ENCODE measurements at regions not wholly inside any gene's neighbourhood (a gene's known extent, or its start where the extent isn't known, plus 50 kb on each side); places are given as distances from the start of the nearest gene placed in this dataset.
A peak's percentile ranks its signal among the peaks of the same experiment; 100 is the strongest.

GRCh38 chr4:13316354-13316753 lies 167.8 kb downstream of the RAB28 start:
- no peaks in the 10 kb centered on the region for H3K9me3 ChIP-seq (ENCODE audit: control insufficient read depth, low read depth, low read length)
- no peaks in the 10 kb centered on the region for H3K27me3 ChIP-seq (ENCODE audit: control insufficient read depth, insufficient read depth, low read length)
- no CpG with 5 or more reads among the region's 3 CpGs for WGBS (ENCODE audit: insufficient coverage, low lambda C conversion rate)
- no peaks in the 10 kb centered on the region for H3K36me3 ChIP-seq (ENCODE audit: control insufficient read depth, insufficient read depth, low read length)
- no peak overlapping the region for H3K27ac ChIP-seq (ENCODE audit: low read length)
- no peak overlapping the region for H3K4me3 ChIP-seq (ENCODE audit: low read length)
- H3K4me1 ChIP-seq (ENCODE audit: control insufficient read depth, insufficient read depth, low read length), result no peaks in the 10 kb centered on the region
- DNase-seq, result no peak

DNA sequence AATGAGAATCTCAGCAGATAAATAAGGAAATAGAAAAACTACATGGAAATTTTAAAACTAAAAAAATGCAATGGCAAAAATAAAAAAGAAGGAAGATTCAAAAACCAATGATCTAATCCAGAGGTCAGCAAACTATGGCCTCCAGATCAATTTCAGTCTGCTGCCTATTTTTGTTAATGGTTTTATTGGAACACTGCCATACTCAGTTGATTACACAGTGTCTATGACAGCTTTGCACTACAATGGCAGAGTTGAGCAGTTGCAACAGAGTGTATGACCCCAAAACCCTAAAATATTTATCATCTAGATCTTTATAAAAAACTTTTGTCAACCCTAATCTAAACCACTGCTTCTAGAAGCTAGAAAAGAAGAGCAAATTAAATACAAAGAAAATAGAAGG lies 170.3 kb downstream of the RAB28 start:
- Histone ChIP-seq H3K27me3 (ENCODE audit: control insufficient read depth, insufficient read depth, low read length) (no peaks in the 10 kb centered on the region), H3K36me3 (ENCODE audit: control insufficient read depth, insufficient read depth, low read length) (no peaks in the 10 kb centered on the region), H3K4me3 (ENCODE audit: low read length) (no peak overlapping the region), H3K4me1 (ENCODE audit: control insufficient read depth, insufficient read depth, low read length) (no peaks in the 10 kb centered on the region), H3K27ac (ENCODE audit: low read length) (no peak overlapping the region), H3K9me3 (ENCODE audit: control insufficient read depth, low read depth, low read length) (no peaks in the 10 kb centered on the region)
- DNase-seq, result no peak

- H3K9me3 ChIP-seq (ENCODE audit: control insufficient read depth, low read depth, low read length), result no peaks in the 10 kb centered on the region
- no peak for DNase-seq
Measured at GRCh38 chr4:13312264-13312663, 171.9 kb downstream of the RAB28 start.

DNA sequence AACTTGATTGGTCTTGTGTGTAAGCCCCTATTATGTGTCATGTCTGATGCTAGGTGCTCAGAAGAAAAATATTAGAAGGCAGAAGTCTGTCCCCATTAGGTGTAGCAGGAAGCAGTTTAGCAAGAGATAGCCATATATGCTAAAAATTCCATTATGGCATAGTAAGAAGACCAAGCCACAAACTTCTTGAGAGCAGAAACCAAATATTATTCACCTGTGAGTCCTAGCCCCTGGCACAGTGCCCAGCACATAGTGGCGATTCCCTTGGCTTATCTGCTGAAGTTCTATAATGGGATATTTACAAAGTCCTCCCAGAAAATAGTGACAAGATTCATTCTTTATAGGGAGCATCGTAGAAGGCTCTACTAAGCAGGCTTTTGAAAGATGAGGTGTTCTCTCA lies 174.4 kb downstream of the RAB28 start:
- no peak overlapping the region for H3K27ac ChIP-seq (ENCODE audit: low read length)
- DNase-seq, result no peak
- no CpG with 5 or more reads among the region's 2 CpGs for WGBS (ENCODE audit: insufficient coverage, low lambda C conversion rate)
- H3K36me3 ChIP-seq (ENCODE audit: control insufficient read depth, insufficient read depth, low read length), result no peaks in the 10 kb centered on the region
- no peaks in the 10 kb centered on the region for H3K27me3 ChIP-seq (ENCODE audit: control insufficient read depth, insufficient read depth, low read length)
- no peaks in the 10 kb centered on the region for H3K9me3 ChIP-seq (ENCODE audit: control insufficient read depth, low read depth, low read length)
- no peak overlapping the region for H3K4me3 ChIP-seq (ENCODE audit: low read length)
- no peaks in the 10 kb centered on the region for H3K4me1 ChIP-seq (ENCODE audit: control insufficient read depth, insufficient read depth, low read length)

More at GRCh38 chr4:13312264-13312663, 171.9 kb downstream of the RAB28 start:
- Histone ChIP-seq H3K4me3 (ENCODE audit: low read length) (no peak overlapping the region), H3K27me3 (ENCODE audit: control insufficient read depth, insufficient read depth, low read length) (no peaks in the 10 kb centered on the region), H3K4me1 (ENCODE audit: control insufficient read depth, insufficient read depth, low read length) (no peaks in the 10 kb centered on the region), H3K36me3 (ENCODE audit: control insufficient read depth, insufficient read depth, low read length) (no peaks in the 10 kb centered on the region), H3K27ac (ENCODE audit: low read length) (no peak overlapping the region)
- no CpG with 5 or more reads among the region's 1 CpG for WGBS (ENCODE audit: insufficient coverage, low lambda C conversion rate)

GRCh38 chr4:13306356-13306755 lies 177.8 kb downstream of the RAB28 start:
- no CpG with 5 or more reads among the region's 1 CpG for WGBS (ENCODE audit: insufficient coverage, low lambda C conversion rate)
- Histone ChIP-seq H3K4me3 (ENCODE audit: low read length) (no peak overlapping the region), H3K36me3 (ENCODE audit: control insufficient read depth, insufficient read depth, low read length) (no peaks in the 10 kb centered on the region), H3K4me1 (ENCODE audit: control insufficient read depth, insufficient read depth, low read length) (no peaks in the 10 kb centered on the region), H3K27me3 (ENCODE audit: control insufficient read depth, insufficient read depth, low read length) (no peaks in the 10 kb centered on the region), H3K27ac (ENCODE audit: low read length) (no peak overlapping the region), H3K9me3 (ENCODE audit: control insufficient read depth, low read depth, low read length) (no peaks in the 10 kb centered on the region)
- DNase-seq, result no peak

- Histone ChIP-seq H3K4me3 (ENCODE audit: low read length) (no peak overlapping the region), H3K27me3 (ENCODE audit: control insufficient read depth, insufficient read depth, low read length) (no peaks in the 10 kb centered on the region), H3K9me3 (ENCODE audit: control insufficient read depth, low read depth, low read length) (no peaks in the 10 kb centered on the region), H3K27ac (ENCODE audit: low read length) (no peak overlapping the region), H3K36me3 (ENCODE audit: control insufficient read depth, insufficient read depth, low read length) (no peaks in the 10 kb centered on the region), H3K4me1 (ENCODE audit: control insufficient read depth, insufficient read depth, low read length) (no peaks in the 10 kb centered on the region)
- WGBS (ENCODE audit: insufficient coverage, low lambda C conversion rate), result 60% methylated on average over 1 of the region's 2 CpGs
- no peak for DNase-seq
Measured at GRCh38 chr4:13302876-13303275, 181.3 kb downstream of the RAB28 start.

GRCh38 chr4:13299343-13299742 lies 184.8 kb downstream of the RAB28 start:
- WGBS (ENCODE audit: insufficient coverage, low lambda C conversion rate), result no CpG with 5 or more reads among the region's 2 CpGs
- Histone ChIP-seq H3K27me3 (ENCODE audit: control insufficient read depth, insufficient read depth, low read length) (no peaks in the 10 kb centered on the region), H3K27ac (ENCODE audit: low read length) (no peak overlapping the region), H3K4me1 (ENCODE audit: control insufficient read depth, insufficient read depth, low read length) (peaks cover 15% of the 10 kb centered on the region), H3K36me3 (ENCODE audit: control insufficient read depth, insufficient read depth, low read length) (no peaks in the 10 kb centered on the region), H3K4me3 (ENCODE audit: low read length) (no peak overlapping the region), H3K9me3 (ENCODE audit: control insufficient read depth, low read depth, low read length) (peaks cover 4% of the 10 kb centered on the region)
- DNase-seq, result no peak

- Histone ChIP-seq H3K4me3 (ENCODE audit: low read length) (no peak overlapping the region), H3K9me3 (ENCODE audit: control insufficient read depth, low read depth, low read length) (peaks cover 4% of the 10 kb centered on the region), H3K36me3 (ENCODE audit: control insufficient read depth, insufficient read depth, low read length) (no peaks in the 10 kb centered on the region), H3K4me1 (ENCODE audit: control insufficient read depth, insufficient read depth, low read length) (peaks cover 17% of the 10 kb centered on the region), H3K27ac (ENCODE audit: low read length) (no peak overlapping the region), H3K27me3 (ENCODE audit: control insufficient read depth, insufficient read depth, low read length) (no peaks in the 10 kb centered on the region)
- DNase-seq, result peak in 1 of 2 donors; percentile 39
- no CpG with 5 or more reads among the region's 15 CpGs for WGBS (ENCODE audit: insufficient coverage, low lambda C conversion rate)
Measured at GRCh38 chr4:13298655-13299054, 185.5 kb downstream of the RAB28 start.

DNA sequence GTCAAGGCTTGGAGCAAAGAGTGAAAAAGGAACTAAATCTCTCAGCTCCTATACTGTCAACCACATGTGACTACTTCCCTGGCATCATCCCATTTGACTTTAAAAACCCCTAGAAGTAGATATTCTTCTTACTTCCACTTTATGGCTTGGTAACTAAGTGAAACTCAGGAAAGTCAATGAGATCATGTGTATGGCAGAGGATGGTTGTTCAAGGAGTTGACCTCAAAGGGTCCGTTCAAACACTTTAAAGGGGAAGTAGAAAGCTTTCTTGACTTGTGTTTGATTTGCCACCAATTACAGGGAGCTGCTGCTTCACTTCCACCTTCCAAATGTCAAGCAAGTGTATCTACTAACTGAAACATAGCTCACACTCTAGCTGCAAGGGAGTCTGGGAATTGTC lies 187.2 kb downstream of the RAB28 start:
- Histone ChIP-seq H3K27me3 (ENCODE audit: control insufficient read depth, insufficient read depth, low read length) (no peaks in the 10 kb centered on the region), H3K9me3 (ENCODE audit: control insufficient read depth, low read depth, low read length) (peaks cover 4% of the 10 kb centered on the region), H3K4me3 (ENCODE audit: low read length) (no peak overlapping the region), H3K27ac (ENCODE audit: low read length) (no peak overlapping the region), H3K36me3 (ENCODE audit: control insufficient read depth, insufficient read depth, low read length) (no peaks in the 10 kb centered on the region), H3K4me1 (ENCODE audit: control insufficient read depth, insufficient read depth, low read length) (peaks cover 17% of the 10 kb centered on the region)
- no CpG with 5 or more reads among the region's 1 CpG for WGBS (ENCODE audit: insufficient coverage, low lambda C conversion rate)
- no peak for DNase-seq

- peak overlapping the region; percentile 56 for H3K27ac ChIP-seq (ENCODE audit: low read length)
- WGBS (ENCODE audit: insufficient coverage, low lambda C conversion rate), result no CpG with 5 or more reads among the region's 5 CpGs
- H3K4me1 ChIP-seq (ENCODE audit: control insufficient read depth, insufficient read depth, low read length), result peaks cover 17% of the 10 kb centered on the region
- H3K9me3 ChIP-seq (ENCODE audit: control insufficient read depth, low read depth, low read length), result peaks cover 4% of the 10 kb centered on the region
- no peak overlapping the region for H3K4me3 ChIP-seq (ENCODE audit: low read length)
- peak; percentile 87 to 96 for DNase-seq
- no peaks in the 10 kb centered on the region for H3K36me3 ChIP-seq (ENCODE audit: control insufficient read depth, insufficient read depth, low read length)
- H3K27me3 ChIP-seq (ENCODE audit: control insufficient read depth, insufficient read depth, low read length), result no peaks in the 10 kb centered on the region
Measured at GRCh38 chr4:13294961-13295605, 189.1 kb downstream of the RAB28 start.

DNA sequence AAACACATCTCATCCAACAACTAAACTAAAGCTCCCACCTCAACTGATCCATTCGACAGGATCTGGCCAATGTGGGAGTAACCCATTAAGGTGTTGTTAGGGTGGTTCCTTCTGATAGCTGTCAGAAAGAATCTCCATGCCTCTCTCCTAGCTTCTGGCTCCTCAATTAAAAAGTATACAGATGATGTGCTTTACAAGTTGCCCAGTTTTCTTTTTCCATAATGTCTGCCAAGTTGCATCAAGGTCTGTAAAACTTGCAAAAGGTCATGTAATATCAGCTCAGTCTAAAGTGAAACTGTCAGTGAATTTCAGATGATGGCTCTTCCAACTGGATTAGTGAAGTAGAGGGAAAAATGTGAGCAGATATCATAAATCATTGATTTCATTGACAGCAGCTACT lies 191.8 kb downstream of the RAB28 start:
- Histone ChIP-seq H3K36me3 (ENCODE audit: control insufficient read depth, insufficient read depth, low read length) (no peaks in the 10 kb centered on the region), H3K27me3 (ENCODE audit: control insufficient read depth, insufficient read depth, low read length) (no peaks in the 10 kb centered on the region), H3K9me3 (ENCODE audit: control insufficient read depth, low read depth, low read length) (peaks cover 1% of the 10 kb centered on the region), H3K4me1 (ENCODE audit: control insufficient read depth, insufficient read depth, low read length) (peaks cover 17% of the 10 kb centered on the region), H3K27ac (ENCODE audit: low read length) (no peak overlapping the region), H3K4me3 (ENCODE audit: low read length) (no peak overlapping the region)
- WGBS (ENCODE audit: insufficient coverage, low lambda C conversion rate), result no CpG with 5 or more reads among the region's 1 CpG
- DNase-seq, result peak in 1 of 2 donors; percentile 19
